Ectodermal cell (in vitro differentiated cells): ENCODE measurements at regions not wholly inside any gene's neighbourhood (a gene's known extent, or its start where the extent isn't known, plus 50 kb on each side); places are given as distances from the start of the nearest gene placed in this dataset.

Experiments
- H3K27ac ChIP-seq: 2 replicates; pipeline ENCODE4 v1.7.0; 2013; ENCODE audit warnings: mild to moderate bottlenecking, low read depth, low read length; ENCODE audit not compliant: insufficient read depth, poor library complexity, severe bottlenecking
- H3K27me3 ChIP-seq: 2 replicates; pipeline ENCODE4 v1.7.0; 2013; ENCODE audit warnings: mild to moderate bottlenecking, low read length; ENCODE audit not compliant: insufficient read depth, control insufficient read depth, poor library complexity, severe bottlenecking
- H3K36me3 ChIP-seq: one replicate; pipeline ENCODE4 v1.7.0; 2013; ENCODE audit warnings: low read length; ENCODE audit not compliant: control insufficient read depth, insufficient read depth
- H3K4me1 ChIP-seq: one replicate; pipeline ENCODE4 v1.7.0; 2013; ENCODE audit warnings: low read length; ENCODE audit not compliant: control insufficient read depth, insufficient read depth
- H3K4me3 ChIP-seq: 2 replicates; pipeline ENCODE4 v1.7.0; 2013; ENCODE audit warnings: low read depth, low read length, control low read depth; ENCODE audit not compliant: insufficient read depth
- H3K9me3 ChIP-seq: 2 replicates; pipeline ENCODE4 v1.7.0; 2013; ENCODE audit warnings: mild to moderate bottlenecking, low read length, moderate library complexity; ENCODE audit not compliant: control insufficient read depth
- WGBS, 2 experiments: methylation state at CpG; one replicate each; pipeline ENCODE4 v1.1.7; 2013; ENCODE audit warnings: missing lambda C conversion rate in 2 of 2; 5-methylcytosine and 5-hydroxymethylcytosine counted together

GRCh38 chr2:145096582-145096981 lies 576.7 kb upstream of the ZEB2 start:
- no peaks in the 10 kb centered on the region for H3K27me3 ChIP-seq
- no peaks in the 10 kb centered on the region for H3K9me3 ChIP-seq
- H3K4me1 ChIP-seq = no peaks in the 10 kb centered on the region
- no peak overlapping the region for H3K4me3 ChIP-seq
- no peak overlapping the region for H3K27ac ChIP-seq
- no peaks in the 10 kb centered on the region for H3K36me3 ChIP-seq

GRCh38 chr2:145095641-145096435 lies 575.9 kb upstream of the ZEB2 start:
- Histone ChIP-seq H3K36me3 (no peaks in the 10 kb centered on the region), H3K4me1 (no peaks in the 10 kb centered on the region), H3K9me3 (no peaks in the 10 kb centered on the region), H3K4me3 (no peak overlapping the region), H3K27ac (no peak overlapping the region), H3K27me3 (no peaks in the 10 kb centered on the region)
- WGBS, 2 experiments = 88% methylated on average over 1 of the region's 3 CpGs; no CpG with 5 or more reads in 1 of the 2 experiments

GRCh38 chr2:145094370-145094769 lies 574.5 kb upstream of the ZEB2 start:
- Histone ChIP-seq H3K4me1 (no peaks in the 10 kb centered on the region), H3K9me3 (no peaks in the 10 kb centered on the region), H3K27ac (no peak overlapping the region), H3K4me3 (no peak overlapping the region), H3K36me3 (no peaks in the 10 kb centered on the region), H3K27me3 (no peaks in the 10 kb centered on the region)

- H3K27ac ChIP-seq = no peak overlapping the region
- H3K4me3 ChIP-seq = no peak overlapping the region
- H3K36me3 ChIP-seq = no peaks in the 10 kb centered on the region
These were observed 572.0 kb upstream of the ZEB2 start for GRCh38 chr2:145091967-145092366.

GRCh38 chr2:145090841-145091761 lies 571.2 kb upstream of the ZEB2 start:
- no peaks in the 10 kb centered on the region for H3K36me3 ChIP-seq
- 91 to 100% methylated on average over 1 of the region's 2 CpGs for WGBS, 2 experiments

More at GRCh38 chr2:145091967-145092366, 572.0 kb upstream of the ZEB2 start:
- no peaks in the 10 kb centered on the region for H3K4me1 ChIP-seq
- H3K9me3 ChIP-seq = no peaks in the 10 kb centered on the region
- no peaks in the 10 kb centered on the region for H3K27me3 ChIP-seq

GRCh38 chr2:145088756-145089155 lies 568.8 kb upstream of the ZEB2 start:
- Histone ChIP-seq H3K27ac (no peak overlapping the region), H3K36me3 (no peaks in the 10 kb centered on the region), H3K4me3 (no peak overlapping the region), H3K4me1 (no peaks in the 10 kb centered on the region), H3K27me3 (no peaks in the 10 kb centered on the region), H3K9me3 (no peaks in the 10 kb centered on the region)
- WGBS, 2 experiments = 100% methylated on average over 1 of the region's 2 CpGs

More at GRCh38 chr2:145090841-145091761, 571.2 kb upstream of the ZEB2 start:
- Histone ChIP-seq H3K27me3 (no peaks in the 10 kb centered on the region), H3K27ac (no peak overlapping the region), H3K4me1 (no peaks in the 10 kb centered on the region), H3K9me3 (no peaks in the 10 kb centered on the region), H3K4me3 (no peak overlapping the region)

- H3K4me1 ChIP-seq = no peaks in the 10 kb centered on the region
- no peak overlapping the region for H3K4me3 ChIP-seq
- H3K9me3 ChIP-seq = no peaks in the 10 kb centered on the region
- H3K27me3 ChIP-seq = no peaks in the 10 kb centered on the region
- no peak overlapping the region for H3K27ac ChIP-seq
- no peaks in the 10 kb centered on the region for H3K36me3 ChIP-seq
- WGBS, 2 experiments = 94 to 100% methylated on average over 3 of the region's 3 CpGs
These were observed 567.0 kb upstream of the ZEB2 start for GRCh38 chr2:145086910-145087309.

- H3K4me3 ChIP-seq = no peak overlapping the region
- no peaks in the 10 kb centered on the region for H3K9me3 ChIP-seq
- no peak overlapping the region for H3K27ac ChIP-seq
- no peaks in the 10 kb centered on the region for H3K36me3 ChIP-seq
- H3K4me1 ChIP-seq = no peaks in the 10 kb centered on the region
- 97 to 99% methylated on average over 3 of the region's 3 CpGs for WGBS, 2 experiments
- no peaks in the 10 kb centered on the region for H3K27me3 ChIP-seq
These were observed 565.7 kb upstream of the ZEB2 start for GRCh38 chr2:145085612-145086011.

GRCh38 chr2:145080426-145080825 lies 560.5 kb upstream of the ZEB2 start:
- Histone ChIP-seq H3K36me3 (no peaks in the 10 kb centered on the region), H3K4me1 (no peaks in the 10 kb centered on the region), H3K27me3 (no peaks in the 10 kb centered on the region), H3K27ac (no peak overlapping the region), H3K4me3 (no peak overlapping the region), H3K9me3 (no peaks in the 10 kb centered on the region)
- 91% methylated on average over 1 of the region's 1 CpG; no CpG with 5 or more reads in 1 of the 2 experiments for WGBS, 2 experiments

- no peaks in the 10 kb centered on the region for H3K4me1 ChIP-seq
- H3K36me3 ChIP-seq = no peaks in the 10 kb centered on the region
- no peak overlapping the region for H3K4me3 ChIP-seq
- no peak overlapping the region for H3K27ac ChIP-seq
- WGBS, 2 experiments = 100% methylated on average over 1 of the region's 1 CpG
- H3K27me3 ChIP-seq = no peaks in the 10 kb centered on the region
- H3K9me3 ChIP-seq = no peaks in the 10 kb centered on the region
These were observed 559.7 kb upstream of the ZEB2 start for GRCh38 chr2:145079641-145080040.
